Tibial nerve (tissue), 4 donors: ENCODE measurements at regions not wholly inside any gene's neighbourhood (a gene's known extent, or its start where the extent isn't known, plus 50 kb on each side); places are given as distances from the start of the nearest gene placed in this dataset.
A peak's percentile ranks its signal among the peaks of the same experiment; 100 is the strongest.
"Not testable (repeated sequence)": the region's sequence is repeated elsewhere in the genome, so short reads cannot be mapped to it uniquely, and the experiment has no call there.

Experiments
- DNase-seq, 2 donors: peaks; one replicate each; pipeline ENCODE4 v3.0.0-alpha.2; 2019; ENCODE audit warnings: low spot score in 2 of 2
- H3K27ac ChIP-seq, 4 donors: fragments of 200-600 bp; sonication (generic) in 3 of 4; one replicate each; pipeline ENCODE4 v1.5.1; 2017 to 2019; ENCODE audit warnings: mild to moderate bottlenecking in 1 of 4
- H3K27me3 ChIP-seq, 2 donors: fragments of 200-600 bp; sonication (generic) in 1 of 2; one replicate each; pipeline versions ENCODE4 v1.5.1 to v1.6.0; 2017 to 2019
- H3K36me3 ChIP-seq, 3 donors: fragments of 200-600 bp; sonication (generic); one replicate each; pipeline ENCODE4 v1.5.1; 2018 to 2019
- H3K4me1 ChIP-seq, 4 donors: fragments of 200-600 bp; sonication (generic) in 3 of 4; one replicate each; pipeline ENCODE4 v1.5.1; 2017 to 2019
- H3K4me3 ChIP-seq, 4 donors: fragments of 200-600 bp; sonication (generic) in 3 of 4; one replicate each; pipeline ENCODE4 v1.5.1; 2017 to 2019; ENCODE audit warnings: mild to moderate bottlenecking in 1 of 4, moderate library complexity in 1 of 4
- H3K9me3 ChIP-seq, 4 donors: fragments of 200-600 bp; sonication (generic) in 3 of 4; one replicate each; pipeline ENCODE4 v1.5.1; 2017 to 2019
- CTCF ChIP-seq, 5 experiments: fragments of 200-600 bp in 3 of 5; fragments of 450-650 bp in 2 of 5; sonication (generic) in 3 of 5; IDR thresholded peaks; one replicate each; pipeline ENCODE4 v1.5.1; 2016 to 2019; ENCODE audit warnings: antibody characterized with exemption in 5 of 5, mild to moderate bottlenecking in 3 of 5, moderate library complexity in 2 of 5
- EP300 ChIP-seq, 2 donors: sonication (generic); formaldehyde crosslinking; IDR thresholded peaks; one replicate each; pipeline ENCODE4 v1.6.1; 2017; ENCODE audit warnings: antibody characterized with exemption in 2 of 2, mild to moderate bottlenecking in 1 of 2
- POLR2A ChIP-seq, 2 donors: fragments of 450-650 bp; IDR thresholded peaks; one replicate each; pipeline ENCODE4 v1.6.1; 2017; ENCODE audit warnings: antibody characterized with exemption in 2 of 2, mild to moderate bottlenecking in 2 of 2, moderate library complexity in 2 of 2
- WGBS, 2 donors: methylation state at CpG; one replicate each; pipeline ENCODE4 v1.1.5; 2018; 5-methylcytosine and 5-hydroxymethylcytosine counted together

- no peak overlapping the region for H3K27ac ChIP-seq
- no peaks in the 10 kb centered on the region for H3K27me3 ChIP-seq
- no peak overlapping the region for H3K4me3 ChIP-seq
- peaks cover 0 to 5% (median 2%) of the 10 kb centered on the region in 4 donors for H3K4me1 ChIP-seq
- no peak for DNase-seq
- H3K36me3 ChIP-seq = no peaks in the 10 kb centered on the region
- no peak for TF ChIP-seq CTCF (IDR thresholded peaks at IDR 0.05)
- TF ChIP-seq POLR2A (IDR thresholded peaks at IDR 0.05) = no peak
- no peak for TF ChIP-seq EP300 (IDR thresholded peaks at IDR 0.05)
- peaks cover 0 to 4% (median 0%) of the 10 kb centered on the region in 4 donors for H3K9me3 ChIP-seq
Observed at GRCh38 chr12:92412856-92413255, 267.2 kb upstream of the BTG1 start.

GRCh38 chr12:92411687-92412086, 266.0 kb upstream of the BTG1 start:
- Histone ChIP-seq H3K36me3 (no peaks in the 10 kb centered on the region), H3K4me1 (peaks cover 0 to 5% (median 2%) of the 10 kb centered on the region in 4 donors), H3K27me3 (no peaks in the 10 kb centered on the region), H3K9me3 (peaks cover 0 to 4% (median 0%) of the 10 kb centered on the region in 4 donors), H3K4me3 (no peak overlapping the region), H3K27ac (no peak overlapping the region)
- 68 to 72% methylated on average over 2 of the region's 2 CpGs for WGBS, 2 donors
- no peak for DNase-seq
- TF ChIP-seq CTCF (IDR thresholded peaks at IDR 0.05) (no peak), EP300 (IDR thresholded peaks at IDR 0.05) (no peak), POLR2A (IDR thresholded peaks at IDR 0.05) (no peak)

GRCh38 chr12:92408072-92408900, 262.6 kb upstream of the BTG1 start:
- Histone ChIP-seq H3K4me1 (peaks cover 0 to 5% (median 2%) of the 10 kb centered on the region in 4 donors), H3K27ac (no peak overlapping the region), H3K4me3 (no peak overlapping the region), H3K27me3 (no peaks in the 10 kb centered on the region), H3K9me3 (peaks cover 0 to 4% (median 0%) of the 10 kb centered on the region in 4 donors), H3K36me3 (no peaks in the 10 kb centered on the region)
- peak in 1 of 2 donors; percentile 21 for DNase-seq
- no peak for TF ChIP-seq EP300 (IDR thresholded peaks at IDR 0.05)
- TF ChIP-seq POLR2A (IDR thresholded peaks at IDR 0.05) = no peak
- TF ChIP-seq CTCF (IDR thresholded peaks at IDR 0.05) = peak in 1 of 5 experiments; percentile 37

- H3K36me3 ChIP-seq, DNase-seq, H3K27ac ChIP-seq, H3K4me1 ChIP-seq, H3K4me3 ChIP-seq, H3K9me3 ChIP-seq, H3K27me3 ChIP-seq: not testable (repeated sequence)
- WGBS, 2 donors = 95 to 97% methylated on average over 33 to 39 of the region's 40 CpGs
Observed at GRCh38 chr12:92406404-92407070, 260.9 kb upstream of the BTG1 start.

GRCh38 chr12:92405801-92406251, 260.2 kb upstream of the BTG1 start:
- H3K36me3 ChIP-seq, DNase-seq, H3K9me3 ChIP-seq, H3K4me1 ChIP-seq, H3K4me3 ChIP-seq, H3K27me3 ChIP-seq: not testable (repeated sequence)
- peak overlapping the region in 1 of 4 donors; percentile 34 for H3K27ac ChIP-seq
- WGBS, 2 donors = 88 to 89% methylated on average over 16 of the region's 16 CpGs

- Histone ChIP-seq H3K27me3 (no peaks in the 10 kb centered on the region), H3K27ac (peak overlapping the region in 1 of 4 donors; percentile 43), H3K4me3 (no peak overlapping the region), H3K9me3 (peaks cover 0 to 4% (median 0%) of the 10 kb centered on the region in 4 donors), H3K4me1 (peaks cover 0 to 5% (median 0%) of the 10 kb centered on the region in 4 donors), H3K36me3 (no peaks in the 10 kb centered on the region)
- WGBS, 2 donors = 85 to 100% methylated on average over 1 of the region's 1 CpG
- TF ChIP-seq CTCF (IDR thresholded peaks at IDR 0.05) (no peak), POLR2A (IDR thresholded peaks at IDR 0.05) (no peak)
- no peak for DNase-seq
Observed at GRCh38 chr12:92404921-92405320, 259.3 kb upstream of the BTG1 start.
